ENCODE measurements at regions not wholly inside any gene's neighbourhood (a gene's known extent, or its start where the extent isn't known, plus 50 kb on each side); places are given as distances from the start of the nearest gene placed in this dataset.

GRCh38 chr10:78935697-78936407, 132.9 kb upstream of the ZMIZ1 start:
- BruUV-seq (replicated peaks), result no TSS peak
- peaks cover 9 to 44% of the 10 kb centered on the region in 2 experiments for H3K4me1 ChIP-seq (ENCODE audit: control insufficient read depth in 1 of 2, insufficient read depth in 2 of 2, low read length in 2 of 2)
- no peak overlapping the region for H2AFZ ChIP-seq (ENCODE audit: low read depth, low read length, poor library complexity, severe bottlenecking)
- ChIA-PET RAD21 (ENCODE audit: low non-redundant PET in 1 of 2, low total read pairs in 2 of 2, uncharacterized antibody in 2 of 2, unreplicated experiment in 2 of 2) (no interaction called here), CTCF (interaction anchor here (1.1 kb wide), 1 partner anchor 12 kb away, joined by 3 read pairs; no protein-coding TSS in a partner anchor), POLR2A (interaction anchor here (1.0 kb wide), 1 partner anchor 39 kb away, joined by 4 read pairs; no protein-coding TSS in a partner anchor)
- ATAC-seq (no peak), DNase-seq (ENCODE audit: low read depth, low spot score) (no peak)
- no peak overlapping the region for H3K27ac ChIP-seq (ENCODE audit: low read depth, low read length)
- H3K79me2 ChIP-seq (ENCODE audit: insufficient read depth, low read length), result no peaks in the 10 kb centered on the region
- no peaks in the 10 kb centered on the region for H4K20me1 ChIP-seq (ENCODE audit: insufficient read depth)
- no peak for TF ChIP-seq MAX (IDR thresholded peaks at IDR 0.05)
- no peak for TF ChIP-seq ZNF274 (IDR thresholded peaks at IDR 0.05; ENCODE audit: low read depth, low read length)
- no peak for TF ChIP-seq POLR2AphosphoS5 (IDR thresholded peaks at IDR 0.05; ENCODE audit: low read depth, low read length)
- TF ChIP-seq CEBPB (IDR thresholded peaks at IDR 0.05; ENCODE audit: low read depth), result no peak
- no peak for TF ChIP-seq CTCF (IDR thresholded peaks at IDR 0.05 in 2 of 3, conservative IDR thresholded peaks at IDR 0.05 in 1 of 3; ENCODE audit: borderline replicate concordance in 1 of 3, insufficient read depth in 1 of 3, low read depth in 2 of 3, low read length in 2 of 3)
- TF ChIP-seq FOSL1 (IDR thresholded peaks at IDR 0.05; ENCODE audit: low read depth), result no peak
- no peak for TF ChIP-seq CBX3 (IDR thresholded peaks at IDR 0.05; ENCODE audit: low read depth)
- no peak for TF ChIP-seq REST (IDR thresholded peaks at IDR 0.05; ENCODE audit: low read depth)
- TF ChIP-seq ATF3 (IDR thresholded peaks at IDR 0.05), result no peak
- TF ChIP-seq EZH2 (IDR thresholded peaks at IDR 0.05), result no peak
- TF ChIP-seq RAD21 (IDR thresholded peaks at IDR 0.05; ENCODE audit: low read depth), result no peak
- no peak for TF ChIP-seq EGR1 (IDR thresholded peaks at IDR 0.05; ENCODE audit: low read depth)
- no peak for TF ChIP-seq YY1 (IDR thresholded peaks at IDR 0.05; ENCODE audit: extremely low read depth, insufficient replicate concordance, low read depth, low read length)
- no peak for TF ChIP-seq TCF7L2 (IDR thresholded peaks at IDR 0.05; ENCODE audit: borderline replicate concordance, extremely low read depth, insufficient read depth, insufficient read length)
- no peak for TF ChIP-seq ELF1 (IDR thresholded peaks at IDR 0.05; ENCODE audit: borderline replicate concordance, low read depth)
- no peak for TF ChIP-seq SIN3A (IDR thresholded peaks at IDR 0.05; ENCODE audit: low read depth)
- no peak for TF ChIP-seq EZH2phosphoT487 (IDR thresholded peaks at IDR 0.05; ENCODE audit: borderline replicate concordance)
- no peak for TF ChIP-seq ZFX (IDR thresholded peaks at IDR 0.05)
- no peak for TF ChIP-seq SP1 (IDR thresholded peaks at IDR 0.05; ENCODE audit: low read depth)
- no peak overlapping the region for H3K4me2 ChIP-seq (ENCODE audit: low read length)
- H3K9me3 ChIP-seq (ENCODE audit: control insufficient read depth in 1 of 2, insufficient read depth in 1 of 2, low read depth in 1 of 2, low read length in 2 of 2), result no peaks in the 10 kb centered on the region
- no peaks in the 10 kb centered on the region for H3K36me3 ChIP-seq (ENCODE audit: control insufficient read depth in 1 of 2, insufficient read depth in 2 of 2, low read length in 2 of 2)
- H3K27me3 ChIP-seq (ENCODE audit: insufficient read depth, low read length), result no peaks in the 10 kb centered on the region
- H3K9ac ChIP-seq (ENCODE audit: low read length), result no peak overlapping the region
- no peaks in the 10 kb centered on the region for H3K9me2 ChIP-seq (ENCODE audit: insufficient read depth)
- H3K4me3 ChIP-seq (replicated peaks in 1 of 2; ENCODE audit: low read depth in 1 of 2, low read length in 2 of 2), result no peak overlapping the region
- intact Hi-C loops (cut with micrococcal nuclease), result loop anchor here (5.0 kb wide), 1 partner anchor 261 kb away; no protein-coding TSS in a partner anchor

Data from HCT116 (cell line).